NCI-H187 (cell line): ENCODE measurements at regions not wholly inside any gene's neighbourhood (a gene's known extent, or its start where the extent isn't known, plus 50 kb on each side); places are given as distances from the start of the nearest gene placed in this dataset.

Experiments used
- DNase-seq, 2 experiments: peaks; one replicate each; lab custom pipeline; 2025; lab: John Stamatoyannopoulos, UW

DNA sequence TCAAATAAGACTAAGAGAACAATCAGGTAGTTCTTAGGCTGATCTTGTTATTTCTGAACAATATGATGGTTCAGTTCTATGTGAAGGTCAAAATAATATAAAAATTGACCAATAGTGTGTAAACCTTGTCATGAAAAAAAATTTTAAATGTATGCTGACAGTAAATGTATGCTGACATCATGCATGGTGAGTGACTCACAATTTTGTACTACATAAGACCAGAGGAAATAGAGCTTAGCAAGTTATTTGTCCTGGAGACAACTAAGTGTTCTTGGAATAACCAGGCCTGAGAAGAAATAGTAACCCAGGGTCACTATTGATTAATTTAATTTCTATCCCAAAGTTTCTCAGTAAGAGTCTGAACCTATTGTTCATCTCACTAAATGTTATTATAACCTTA is 182.2 kb upstream of the PCDH15 start:
- no peak for DNase-seq

DNA sequence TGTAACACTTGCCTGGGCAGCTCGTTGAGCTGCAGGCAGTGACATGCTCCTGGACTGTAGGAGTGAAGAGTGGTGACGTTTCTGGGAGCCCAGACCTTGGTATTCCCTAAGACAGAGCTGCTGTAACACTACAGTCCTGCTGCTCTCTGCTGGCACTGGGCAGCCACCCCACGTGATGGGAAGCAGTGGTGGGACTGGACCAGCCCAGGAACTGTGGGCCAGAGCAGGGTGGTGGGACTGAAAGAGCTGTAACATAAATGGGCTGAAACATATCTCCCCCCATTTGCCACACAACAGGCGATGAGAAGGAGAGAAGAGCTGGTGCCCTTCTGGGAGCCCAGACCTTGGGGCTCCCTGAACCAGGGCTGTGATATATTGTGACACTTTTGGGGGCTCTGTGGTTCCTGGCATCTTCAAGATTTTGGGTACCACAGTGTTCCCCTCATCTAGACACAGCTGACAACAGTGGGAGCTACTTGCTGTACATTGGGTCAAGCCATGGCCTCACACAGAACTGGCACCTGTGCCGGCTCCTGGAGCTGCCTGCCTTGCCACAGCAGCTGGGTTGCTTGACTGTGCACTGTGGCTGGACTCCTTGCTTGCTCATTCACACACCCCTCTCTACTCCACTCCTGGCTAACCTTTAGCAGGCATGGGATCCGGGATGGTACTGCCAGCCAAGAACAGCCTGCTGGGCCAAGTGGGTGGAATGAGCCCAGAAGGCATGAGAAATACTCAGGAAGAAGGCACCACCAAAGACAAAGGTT is 161.3 kb upstream of the PCDH15 start:
- DNase-seq = no peak

DNA sequence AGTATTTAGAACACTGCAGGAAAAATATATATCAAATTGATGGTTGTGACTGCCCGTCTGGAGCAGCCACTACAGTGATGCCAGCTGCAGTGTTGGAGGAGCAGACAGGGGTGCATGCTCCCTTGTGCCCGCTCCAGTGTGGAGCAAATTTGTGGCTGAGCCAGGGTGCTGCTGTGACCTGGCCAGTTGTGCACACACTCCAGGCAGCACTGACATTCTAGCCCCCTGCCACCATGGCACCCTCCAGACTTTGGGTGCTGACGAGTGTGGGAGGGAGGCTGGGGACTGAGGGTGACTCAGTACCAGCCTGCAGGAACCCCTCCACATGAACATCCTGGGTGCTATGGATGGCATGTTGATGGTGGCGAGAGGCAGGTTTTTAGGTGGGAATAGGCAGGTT is 160.0 kb upstream of the PCDH15 start:
- DNase-seq = no peak

DNA sequence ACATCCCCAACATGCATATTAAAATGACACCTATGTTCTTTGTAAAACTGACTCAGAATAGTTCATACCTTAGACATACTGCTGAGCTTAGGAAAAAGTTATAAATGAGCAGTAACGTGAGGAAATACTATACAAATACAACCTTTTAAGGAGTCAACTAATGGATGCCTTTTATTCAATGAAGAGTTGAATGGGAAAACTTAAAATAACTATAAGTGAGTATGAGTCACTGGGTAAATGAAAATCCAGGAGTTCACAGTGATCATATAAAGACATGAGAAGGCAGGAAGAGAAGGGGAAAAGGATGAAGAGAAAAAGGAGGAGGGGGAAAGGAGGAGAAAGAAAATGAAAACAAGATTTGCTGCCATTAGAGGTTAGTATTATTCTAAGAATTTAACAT is 157.8 kb upstream of the PCDH15 start:
- no peak for DNase-seq

DNA sequence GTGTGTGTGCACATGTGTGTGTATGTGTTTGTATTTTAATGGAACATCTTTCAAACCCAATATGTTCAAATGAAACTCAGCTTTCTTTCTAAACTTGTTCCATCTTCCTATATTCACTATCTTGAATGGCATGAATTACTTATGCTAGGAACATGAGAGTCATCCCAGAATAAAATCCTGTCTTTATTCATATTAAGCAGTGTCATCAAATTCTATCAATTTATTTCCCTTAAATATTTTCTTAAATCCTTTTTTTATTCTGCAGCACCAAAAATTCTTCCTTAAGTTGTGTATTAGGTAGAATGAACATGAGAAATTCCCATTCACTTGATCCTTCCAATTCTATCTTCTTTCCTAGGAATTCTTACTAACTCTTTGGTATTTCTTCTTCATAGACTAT is 146.6 kb upstream of the PCDH15 start:
- DNase-seq = no peak

DNA sequence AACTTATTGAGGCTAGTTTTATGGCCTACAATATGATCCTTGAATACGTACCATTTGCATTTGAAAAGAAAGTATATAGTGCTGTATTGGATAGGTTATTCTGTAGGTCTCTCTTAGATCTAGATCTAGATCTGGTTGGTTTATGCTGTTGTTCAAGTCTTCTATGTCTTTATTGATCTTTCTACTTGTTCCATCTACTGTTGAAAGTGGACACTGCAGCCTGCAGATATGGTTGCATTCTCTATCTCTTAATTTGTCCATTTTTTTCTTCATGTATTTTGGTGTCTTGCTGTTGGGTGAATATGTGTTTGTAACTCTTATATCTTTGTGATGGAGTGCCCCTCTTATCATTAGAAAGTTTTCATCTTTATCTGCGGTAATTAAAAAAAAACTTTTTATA is 139.4 kb upstream of the PCDH15 start:
- no peak for DNase-seq

DNA sequence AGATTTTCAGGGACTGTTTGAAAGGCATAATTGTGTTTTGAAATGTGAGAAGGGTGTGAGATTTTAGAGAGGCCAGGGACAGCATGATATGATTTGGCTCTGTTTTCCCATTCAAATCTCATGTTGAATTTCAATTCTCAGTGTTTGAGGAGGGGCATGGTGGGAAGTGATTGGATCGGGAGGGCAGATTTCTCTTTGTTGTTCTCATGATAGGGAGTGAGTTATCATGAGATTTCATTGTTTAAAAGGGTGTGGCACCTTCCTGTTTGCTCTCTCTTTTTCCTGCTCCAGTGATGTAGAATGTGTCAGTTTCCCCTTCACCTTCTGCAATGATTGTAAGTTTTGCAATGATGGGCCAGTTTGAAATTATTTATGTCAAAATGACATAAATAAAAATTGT is 113.0 kb upstream of the PCDH15 start:
- no peak for DNase-seq

DNA sequence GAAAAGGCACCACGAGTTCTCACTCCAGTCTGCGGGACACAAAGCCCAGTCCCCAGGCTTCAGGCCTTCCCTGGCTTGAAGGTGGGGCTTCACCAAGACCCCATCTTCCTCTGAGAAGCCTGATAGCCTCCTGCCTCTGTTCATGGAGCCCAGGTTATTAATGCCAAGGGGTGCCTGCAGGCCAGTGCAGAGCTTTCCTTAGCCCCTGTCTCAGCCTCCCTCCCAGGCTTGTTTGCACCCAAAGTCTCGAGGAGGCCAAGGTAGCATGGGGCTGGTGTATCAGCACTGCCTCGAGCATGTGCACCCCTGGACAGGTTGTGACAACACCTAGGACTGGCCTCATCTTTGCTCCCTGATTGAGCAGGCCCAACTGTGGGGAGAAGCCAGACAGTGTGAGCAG is 108.1 kb upstream of the PCDH15 start:
- no peak for DNase-seq

DNA sequence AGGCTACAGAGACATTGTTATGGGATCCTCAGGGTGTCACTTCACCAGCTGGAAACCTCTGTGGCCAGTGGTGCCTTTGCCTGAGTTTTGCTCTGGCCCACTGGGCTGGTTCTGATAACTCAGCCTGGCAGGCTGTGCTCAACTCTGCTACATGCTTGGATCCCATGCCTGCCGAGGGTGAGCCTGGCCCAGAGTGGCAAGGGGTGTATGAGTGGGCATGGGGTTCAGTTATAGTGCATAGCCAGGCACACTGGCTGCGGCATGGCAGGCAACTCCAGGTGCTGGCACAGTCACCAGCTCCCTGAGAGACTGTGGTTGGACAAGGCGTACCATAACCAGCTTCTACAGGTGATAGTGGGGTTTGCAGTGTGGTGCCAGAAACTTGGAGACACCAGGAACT is 107.0 kb upstream of the PCDH15 start:
- no peak for DNase-seq

DNA sequence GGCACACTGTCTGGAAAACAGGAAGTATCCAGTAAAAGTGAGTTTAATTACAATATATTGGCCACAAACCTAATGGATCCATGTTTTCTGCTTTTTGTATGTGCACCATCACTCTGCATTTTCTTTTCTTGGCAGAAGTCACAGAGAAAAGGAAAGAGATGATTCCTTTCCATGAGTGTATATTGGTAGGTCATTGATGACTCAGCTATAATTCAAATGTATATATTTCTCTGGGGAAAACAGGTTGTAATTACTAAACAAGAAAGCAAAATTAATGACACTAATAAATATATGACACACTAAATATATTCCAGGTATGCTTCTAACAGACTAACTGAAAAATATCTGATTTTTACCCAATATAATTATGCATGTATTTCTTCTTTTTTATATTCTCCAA is 105.9 kb upstream of the PCDH15 start:
- DNase-seq = no peak

DNA sequence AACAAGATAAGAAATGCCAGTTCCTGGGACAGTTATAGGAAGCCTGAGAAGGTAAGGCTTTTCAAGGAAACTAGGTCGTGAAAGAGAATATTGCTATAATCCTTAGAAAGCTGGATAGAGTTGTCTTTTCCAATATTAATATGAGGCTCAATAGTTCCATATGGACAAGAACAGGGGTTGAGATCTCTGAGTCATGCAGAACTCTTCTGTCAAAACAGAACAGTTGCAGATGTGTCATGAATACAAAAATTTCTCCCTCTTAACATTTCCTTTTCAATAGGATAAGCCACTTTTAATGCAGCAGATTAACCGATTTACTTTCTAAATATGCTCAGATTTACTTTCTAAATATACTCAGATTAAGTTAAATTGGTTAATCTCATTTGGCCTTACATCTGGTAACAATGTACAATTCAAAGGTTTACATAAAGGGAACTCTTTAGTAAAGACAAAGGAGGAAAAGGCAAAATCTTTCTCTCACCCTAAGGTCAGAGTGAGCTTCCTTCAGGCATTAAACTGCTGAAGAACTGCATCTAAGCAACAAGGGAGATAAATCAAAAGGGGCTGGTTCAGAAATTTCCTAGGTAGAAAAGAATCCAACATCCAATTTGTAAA is 104.7 kb upstream of the PCDH15 start:
- no peak for DNase-seq

DNA sequence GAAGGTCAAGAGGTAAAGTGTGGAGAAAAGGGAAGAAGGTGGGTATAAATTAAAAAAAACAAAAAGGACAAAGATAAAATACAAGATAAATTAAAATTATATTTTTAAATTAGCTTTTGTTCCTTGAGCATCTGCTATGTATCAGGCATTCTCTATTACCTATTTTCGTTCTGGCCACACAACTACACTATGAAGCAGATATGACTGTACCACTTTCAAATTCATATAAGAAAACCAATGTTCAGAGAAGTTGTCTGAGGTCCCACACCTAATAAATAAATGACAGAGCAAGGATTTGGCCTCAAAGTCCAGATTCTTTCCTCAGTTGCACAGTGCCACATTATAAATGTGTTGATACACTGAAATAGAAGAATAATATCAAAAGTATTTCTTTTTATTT is 103.8 kb upstream of the PCDH15 start:
- no peak for DNase-seq

DNA sequence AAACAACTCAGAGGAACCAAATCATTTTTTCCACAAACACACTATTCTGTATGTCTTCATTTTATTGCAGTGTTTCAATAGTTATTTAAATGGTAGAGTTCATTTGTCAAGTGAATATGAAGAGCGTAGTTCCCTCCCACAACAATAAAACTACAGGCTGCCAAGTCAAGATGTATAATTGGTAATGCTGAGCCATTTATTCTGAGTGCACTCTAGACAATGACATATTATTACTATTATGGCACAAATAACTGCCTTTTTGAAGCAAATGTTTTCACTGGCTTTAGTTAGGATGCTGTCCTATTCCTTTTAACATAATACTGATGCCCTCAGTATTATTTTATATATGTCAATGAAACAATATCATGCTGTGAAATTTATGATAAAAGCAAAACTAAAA is 102.7 kb upstream of the PCDH15 start:
- DNase-seq = no peak

DNA sequence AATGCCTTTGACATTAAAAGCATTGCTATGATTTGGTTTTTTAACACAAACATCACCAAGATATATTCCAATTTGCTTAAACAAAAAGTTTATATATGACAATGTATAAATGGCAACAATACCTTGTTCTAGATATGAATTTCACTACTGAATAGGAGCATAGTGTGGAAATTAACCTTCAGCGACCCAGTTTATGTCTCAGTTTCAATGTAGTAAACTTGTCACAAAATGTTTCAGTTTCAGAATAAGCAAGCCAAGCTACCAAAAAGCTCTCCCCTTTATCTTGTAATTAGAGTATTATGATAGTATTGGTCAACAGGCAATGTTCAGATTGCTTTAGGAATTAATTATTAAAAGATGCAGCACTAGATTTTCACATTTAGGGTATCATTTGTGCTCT is 99.6 kb upstream of the PCDH15 start:
- DNase-seq = no peak

DNA sequence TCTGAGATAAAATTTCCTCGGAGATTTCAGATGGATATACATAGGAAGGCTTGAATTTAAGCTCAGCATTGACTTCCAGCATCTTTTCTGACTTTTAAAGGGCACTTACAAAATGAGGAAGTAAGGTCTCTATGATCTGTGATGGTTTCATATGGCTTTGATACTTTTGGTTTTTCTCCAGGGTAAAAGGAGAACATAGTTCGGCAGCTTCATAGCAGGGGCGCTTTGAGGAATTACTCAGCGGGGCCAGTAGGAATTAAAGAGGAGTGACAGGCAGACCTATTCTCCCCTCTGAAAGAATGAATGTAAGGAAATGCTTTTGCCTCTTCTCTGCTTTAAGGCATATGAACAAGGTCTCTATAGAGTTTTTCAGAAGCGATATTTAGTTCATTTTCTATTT is 80.0 kb upstream of the PCDH15 start:
- no peak for DNase-seq

DNA sequence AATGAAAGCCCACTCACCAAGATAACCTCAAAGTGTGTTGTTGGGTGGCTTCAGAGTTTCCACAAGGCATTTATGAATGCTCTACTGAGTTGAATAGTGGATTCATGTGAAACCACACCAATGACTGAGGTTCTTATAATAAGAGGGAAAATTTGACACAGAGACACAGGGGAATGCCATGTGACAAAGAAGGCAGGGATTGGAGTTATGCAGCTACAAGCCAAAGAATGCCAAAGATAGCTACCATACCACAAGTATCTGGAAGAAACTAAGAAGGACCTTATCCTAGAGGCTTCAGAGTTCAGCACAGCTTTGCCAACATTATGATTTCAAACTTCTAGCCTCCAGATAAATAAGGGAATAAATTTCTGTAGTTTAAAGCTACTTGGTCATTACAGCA is 68.0 kb upstream of the PCDH15 start:
- no peak for DNase-seq

DNA sequence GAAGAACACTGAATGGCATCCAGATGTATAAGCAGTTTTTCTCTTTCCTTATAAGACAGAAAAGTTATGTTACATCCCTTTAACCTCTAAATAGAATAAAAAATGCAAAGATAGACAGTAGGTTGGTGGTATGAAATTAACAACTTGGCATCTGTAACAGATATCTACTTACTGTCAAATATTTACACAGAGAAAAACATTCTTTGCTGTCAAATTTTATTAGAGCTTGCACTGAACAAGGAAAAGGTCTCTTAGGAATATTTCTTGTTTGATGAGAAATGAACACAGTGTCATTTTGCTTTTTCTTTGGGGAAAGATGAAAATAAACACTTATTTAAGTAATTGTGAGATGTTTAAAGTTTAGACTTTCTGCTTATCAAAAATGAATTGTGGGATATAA is 65.6 kb upstream of the PCDH15 start:
- DNase-seq = no peak

DNA sequence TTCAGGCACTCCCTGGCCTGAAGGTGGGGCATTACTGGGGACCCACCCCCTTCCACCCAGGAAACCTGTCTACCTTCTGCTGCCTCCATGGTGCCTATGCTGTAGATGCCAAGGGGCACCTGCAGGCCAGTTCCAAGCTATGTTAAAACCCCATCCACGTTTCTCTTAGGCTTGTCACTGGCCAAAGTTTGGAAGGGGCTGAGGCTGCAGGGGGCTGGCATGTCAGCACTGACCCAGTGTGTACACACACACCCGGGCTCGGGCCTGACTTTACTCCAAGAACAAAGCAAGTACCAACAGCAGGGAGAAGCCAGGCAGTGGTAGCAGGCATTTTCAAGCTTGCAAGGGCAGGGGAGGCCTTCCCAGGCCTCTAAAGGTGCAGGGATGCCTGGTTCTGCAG is 53.8 kb upstream of the PCDH15 start:
- DNase-seq = no peak

DNA sequence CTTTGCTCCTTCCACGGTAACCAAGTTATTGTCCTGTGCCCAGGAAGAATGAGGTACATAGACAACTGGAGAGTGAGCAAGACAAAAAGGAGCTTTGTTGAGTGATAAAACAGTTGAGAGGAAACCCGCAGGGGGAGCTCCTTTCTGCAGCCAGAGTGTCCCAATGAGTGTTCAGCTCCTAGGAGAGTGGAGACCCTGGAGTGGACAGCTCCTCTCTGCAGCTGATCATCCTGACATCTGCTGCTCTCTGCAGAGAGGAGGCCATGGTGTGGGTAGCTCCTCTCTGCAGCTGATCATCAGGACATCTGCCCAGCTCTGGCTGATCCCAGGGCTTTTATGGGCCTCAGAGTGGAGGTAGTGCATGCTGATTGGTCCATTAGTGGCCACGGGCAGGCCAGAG is 53.4 kb upstream of the PCDH15 start:
- DNase-seq = no peak

DNA sequence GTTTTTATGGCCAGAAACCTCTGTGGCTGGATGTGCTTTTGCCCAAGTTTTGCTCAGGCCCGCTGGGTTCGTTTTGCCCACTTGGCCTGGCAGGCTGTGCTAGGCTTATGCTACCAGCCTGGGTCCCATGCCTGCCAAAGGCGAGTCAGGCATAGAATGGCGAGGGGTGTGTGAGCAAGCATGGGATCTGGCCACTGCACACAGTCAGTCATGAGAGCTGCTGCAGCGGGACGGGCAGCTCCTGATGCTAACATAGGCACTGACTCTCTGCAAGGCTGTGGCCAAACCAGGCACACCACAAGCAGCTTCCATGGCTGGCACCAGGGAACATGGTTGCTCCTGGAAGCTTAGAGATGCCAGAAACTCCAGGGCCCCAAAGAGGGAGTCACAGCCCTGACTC is 52.9 kb upstream of the PCDH15 start:
- DNase-seq = no peak
